HEK293 (cell line): ENCODE measurements at regions not wholly inside any gene's neighbourhood (a gene's known extent, or its start where the extent isn't known, plus 50 kb on each side); places are given as distances from the start of the nearest gene placed in this dataset.

Source experiments
- HOXA7 ChIP-seq: sonication (generic); formaldehyde crosslinking; IDR thresholded peaks from 2 replicates; pipeline ENCODE4 v1.8.1; 2022; ENCODE audit warnings: missing genetic modification reagents, borderline replicate concordance
- SP3 ChIP-seq: fragments of 450-650 bp; formaldehyde crosslinking; IDR thresholded peaks from 2 replicates; pipeline ENCODE4 v1.5.1; 2016; ENCODE audit warnings: missing biosample characterization, missing genetic modification characterization
- SP7 ChIP-seq: fragments of 450-650 bp; formaldehyde crosslinking; IDR thresholded peaks from 2 replicates; pipeline ENCODE4 v1.5.1; 2016; ENCODE audit warnings: missing biosample characterization, missing genetic modification characterization
- ZNF169 ChIP-seq: fragments of 450-650 bp; formaldehyde crosslinking; IDR thresholded peaks from 2 replicates; pipeline ENCODE4 v1.5.1; 2016; ENCODE audit warnings: missing biosample characterization, missing genetic modification characterization
- ZNF214 ChIP-seq: fragments of 450-650 bp; formaldehyde crosslinking; IDR thresholded peaks from 2 replicates; pipeline ENCODE4 v1.5.1; 2017; ENCODE audit warnings: missing biosample characterization, mild to moderate bottlenecking, missing genetic modification characterization, borderline replicate concordance
- ZNF302 ChIP-seq: fragments of 450-650 bp; formaldehyde crosslinking; IDR thresholded peaks from 2 replicates; pipeline ENCODE4 v1.5.1; 2016; ENCODE audit warnings: missing biosample characterization, missing genetic modification characterization, low read depth
- ZNF335 ChIP-seq: fragments of 450-650 bp; formaldehyde crosslinking; conservative IDR thresholded peaks from 2 replicates; pipeline ENCODE4 v1.5.1; 2016; ENCODE audit warnings: missing biosample characterization, missing genetic modification characterization
- ZNF473 ChIP-seq: fragments of 450-650 bp; formaldehyde crosslinking; IDR thresholded peaks from 2 replicates; pipeline ENCODE4 v1.5.1; 2017; ENCODE audit warnings: missing biosample characterization, missing genetic modification characterization
- ZNF530 ChIP-seq: fragments of 450-650 bp; formaldehyde crosslinking; IDR thresholded peaks from 2 replicates; pipeline ENCODE4 v1.5.1; 2016; ENCODE audit warnings: low read depth, missing biosample characterization, missing genetic modification characterization
- ZNF654 ChIP-seq: fragments of 450-650 bp; formaldehyde crosslinking; IDR thresholded peaks from 2 replicates; pipeline ENCODE4 v1.5.1; 2016; ENCODE audit warnings: low read depth, missing biosample characterization, missing genetic modification characterization
- TF ChIP-seq, protein P1 (sequence below): fragments of 450-650 bp; formaldehyde crosslinking; IDR thresholded peaks from 2 replicates; pipeline ENCODE4 v1.5.1; 2016; ENCODE audit warnings: missing biosample characterization, missing genetic modification characterization
- TF ChIP-seq, protein P2 (sequence below): fragments of 450-650 bp; formaldehyde crosslinking; optimal IDR thresholded peaks from 2 replicates; pipeline ENCODE3; 2016; ENCODE audit warnings: missing biosample characterization, mild to moderate bottlenecking, missing genetic modification characterization
- TF ChIP-seq, protein P3 (sequence below): fragments of 450-650 bp; formaldehyde crosslinking; IDR thresholded peaks from 2 replicates; pipeline ENCODE4 v1.5.1; 2016; ENCODE audit warnings: missing biosample characterization, missing genetic modification characterization, borderline replicate concordance

DNA sequence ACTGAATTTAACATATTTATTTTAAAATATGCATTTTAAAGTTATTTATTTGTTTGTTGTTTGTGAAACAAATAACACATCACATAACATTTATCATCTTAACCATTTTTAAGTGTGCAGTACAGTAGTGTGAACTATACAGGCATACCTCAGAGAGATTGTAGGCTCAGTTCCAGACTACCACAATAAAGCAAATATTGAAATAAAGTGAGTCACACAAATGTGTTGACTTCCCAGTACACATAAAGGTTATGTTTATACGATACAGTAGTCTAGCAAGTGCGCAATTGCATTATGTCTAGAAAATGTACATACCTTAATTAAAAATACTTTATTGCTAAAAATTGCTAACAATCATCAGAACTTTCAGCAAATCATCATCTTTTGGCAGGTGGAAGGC, 739.4 kb upstream of the ADGRL4 start:
- TF ChIP-seq, protein P1, sequence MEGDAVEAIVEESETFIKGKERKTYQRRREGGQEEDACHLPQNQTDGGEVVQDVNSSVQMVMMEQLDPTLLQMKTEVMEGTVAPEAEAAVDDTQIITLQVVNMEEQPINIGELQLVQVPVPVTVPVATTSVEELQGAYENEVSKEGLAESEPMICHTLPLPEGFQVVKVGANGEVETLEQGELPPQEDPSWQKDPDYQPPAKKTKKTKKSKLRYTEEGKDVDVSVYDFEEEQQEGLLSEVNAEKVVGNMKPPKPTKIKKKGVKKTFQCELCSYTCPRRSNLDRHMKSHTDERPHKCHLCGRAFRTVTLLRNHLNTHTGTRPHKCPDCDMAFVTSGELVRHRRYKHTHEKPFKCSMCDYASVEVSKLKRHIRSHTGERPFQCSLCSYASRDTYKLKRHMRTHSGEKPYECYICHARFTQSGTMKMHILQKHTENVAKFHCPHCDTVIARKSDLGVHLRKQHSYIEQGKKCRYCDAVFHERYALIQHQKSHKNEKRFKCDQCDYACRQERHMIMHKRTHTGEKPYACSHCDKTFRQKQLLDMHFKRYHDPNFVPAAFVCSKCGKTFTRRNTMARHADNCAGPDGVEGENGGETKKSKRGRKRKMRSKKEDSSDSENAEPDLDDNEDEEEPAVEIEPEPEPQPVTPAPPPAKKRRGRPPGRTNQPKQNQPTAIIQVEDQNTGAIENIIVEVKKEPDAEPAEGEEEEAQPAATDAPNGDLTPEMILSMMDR, result no peak
- TF ChIP-seq ZNF654 (tag by site-specific recombination), result no peak
- TF ChIP-seq, protein P2, sequence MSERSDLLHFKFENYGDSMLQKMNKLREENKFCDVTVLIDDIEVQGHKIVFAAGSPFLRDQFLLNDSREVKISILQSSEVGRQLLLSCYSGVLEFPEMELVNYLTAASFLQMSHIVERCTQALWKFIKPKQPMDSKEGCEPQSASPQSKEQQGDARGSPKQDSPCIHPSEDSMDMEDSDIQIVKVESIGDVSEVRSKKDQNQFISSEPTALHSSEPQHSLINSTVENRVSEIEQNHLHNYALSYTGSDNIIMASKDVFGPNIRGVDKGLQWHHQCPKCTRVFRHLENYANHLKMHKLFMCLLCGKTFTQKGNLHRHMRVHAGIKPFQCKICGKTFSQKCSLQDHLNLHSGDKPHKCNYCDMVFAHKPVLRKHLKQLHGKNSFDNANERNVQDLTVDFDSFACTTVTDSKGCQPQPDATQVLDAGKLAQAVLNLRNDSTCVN (tag by site-specific recombination), result no peak
- TF ChIP-seq ZNF473 (tag by site-specific recombination), result no peak
- TF ChIP-seq ZNF302, result no peak
- TF ChIP-seq ZNF214 (tag by site-specific recombination), result no peak
- no peak for TF ChIP-seq ZNF530 (tag by site-specific recombination)
- TF ChIP-seq SP3 (tag by site-specific recombination), result no peak
- TF ChIP-seq ZNF335 (tag by site-specific recombination), result no peak
- TF ChIP-seq HOXA7 (CRISPR knock-in tag), result no peak
- TF ChIP-seq, protein P3, sequence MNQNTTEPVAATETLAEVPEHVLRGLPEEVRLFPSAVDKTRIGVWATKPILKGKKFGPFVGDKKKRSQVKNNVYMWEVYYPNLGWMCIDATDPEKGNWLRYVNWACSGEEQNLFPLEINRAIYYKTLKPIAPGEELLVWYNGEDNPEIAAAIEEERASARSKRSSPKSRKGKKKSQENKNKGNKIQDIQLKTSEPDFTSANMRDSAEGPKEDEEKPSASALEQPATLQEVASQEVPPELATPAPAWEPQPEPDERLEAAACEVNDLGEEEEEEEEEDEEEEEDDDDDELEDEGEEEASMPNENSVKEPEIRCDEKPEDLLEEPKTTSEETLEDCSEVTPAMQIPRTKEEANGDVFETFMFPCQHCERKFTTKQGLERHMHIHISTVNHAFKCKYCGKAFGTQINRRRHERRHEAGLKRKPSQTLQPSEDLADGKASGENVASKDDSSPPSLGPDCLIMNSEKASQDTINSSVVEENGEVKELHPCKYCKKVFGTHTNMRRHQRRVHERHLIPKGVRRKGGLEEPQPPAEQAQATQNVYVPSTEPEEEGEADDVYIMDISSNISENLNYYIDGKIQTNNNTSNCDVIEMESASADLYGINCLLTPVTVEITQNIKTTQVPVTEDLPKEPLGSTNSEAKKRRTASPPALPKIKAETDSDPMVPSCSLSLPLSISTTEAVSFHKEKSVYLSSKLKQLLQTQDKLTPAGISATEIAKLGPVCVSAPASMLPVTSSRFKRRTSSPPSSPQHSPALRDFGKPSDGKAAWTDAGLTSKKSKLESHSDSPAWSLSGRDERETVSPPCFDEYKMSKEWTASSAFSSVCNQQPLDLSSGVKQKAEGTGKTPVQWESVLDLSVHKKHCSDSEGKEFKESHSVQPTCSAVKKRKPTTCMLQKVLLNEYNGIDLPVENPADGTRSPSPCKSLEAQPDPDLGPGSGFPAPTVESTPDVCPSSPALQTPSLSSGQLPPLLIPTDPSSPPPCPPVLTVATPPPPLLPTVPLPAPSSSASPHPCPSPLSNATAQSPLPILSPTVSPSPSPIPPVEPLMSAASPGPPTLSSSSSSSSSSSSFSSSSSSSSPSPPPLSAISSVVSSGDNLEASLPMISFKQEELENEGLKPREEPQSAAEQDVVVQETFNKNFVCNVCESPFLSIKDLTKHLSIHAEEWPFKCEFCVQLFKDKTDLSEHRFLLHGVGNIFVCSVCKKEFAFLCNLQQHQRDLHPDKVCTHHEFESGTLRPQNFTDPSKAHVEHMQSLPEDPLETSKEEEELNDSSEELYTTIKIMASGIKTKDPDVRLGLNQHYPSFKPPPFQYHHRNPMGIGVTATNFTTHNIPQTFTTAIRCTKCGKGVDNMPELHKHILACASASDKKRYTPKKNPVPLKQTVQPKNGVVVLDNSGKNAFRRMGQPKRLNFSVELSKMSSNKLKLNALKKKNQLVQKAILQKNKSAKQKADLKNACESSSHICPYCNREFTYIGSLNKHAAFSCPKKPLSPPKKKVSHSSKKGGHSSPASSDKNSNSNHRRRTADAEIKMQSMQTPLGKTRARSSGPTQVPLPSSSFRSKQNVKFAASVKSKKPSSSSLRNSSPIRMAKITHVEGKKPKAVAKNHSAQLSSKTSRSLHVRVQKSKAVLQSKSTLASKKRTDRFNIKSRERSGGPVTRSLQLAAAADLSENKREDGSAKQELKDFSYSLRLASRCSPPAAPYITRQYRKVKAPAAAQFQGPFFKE, result no peak
- TF ChIP-seq SP7 (tag by site-specific recombination), result no peak
- TF ChIP-seq ZNF169 (tag by site-specific recombination), result no peak
